Activated naive CD8-positive, alpha-beta T cell treated with anti-CD3 and anti-CD28 coated beads, Interleukin-2, amount 50 U/mL, for 24 hours (primary cell): ENCODE measurements at regions not wholly inside any gene's neighbourhood (a gene's known extent, or its start where the extent isn't known, plus 50 kb on each side); places are given as distances from the start of the nearest gene placed in this dataset.
A peak's percentile ranks its signal among the peaks of the same experiment; 100 is the strongest.
"Not testable (repeated sequence)": the region's sequence is repeated elsewhere in the genome, so short reads cannot be mapped to it uniquely, and the experiment has no call there.

Experiments used
- ATAC-seq: fragments of 150-1000 bp; cut with Tn5 transposase; one replicate; pipeline ENCODE4 v1.10.0; 2021
- DNase-seq: peaks from one replicate; pipeline ENCODE4 v3.0.0; 2021
- H3K27ac Mint-ChIP-seq: one replicate; pipeline ENCODE4 v1.8.0; 2021; ENCODE audit warnings: mild to moderate bottlenecking, mixed read lengths
- H3K27me3 Mint-ChIP-seq: one replicate; pipeline ENCODE4 v1.8.0; 2021; ENCODE audit warnings: mixed read lengths
- H3K36me3 Mint-ChIP-seq: one replicate; pipeline ENCODE4 v1.8.0; 2021; ENCODE audit warnings: low read depth, mixed read lengths
- H3K4me1 Mint-ChIP-seq: one replicate; pipeline ENCODE4 v1.8.0; 2021; ENCODE audit warnings: mixed read lengths
- H3K4me3 Mint-ChIP-seq: one replicate; pipeline ENCODE4 v1.8.0; 2021; ENCODE audit warnings: mild to moderate bottlenecking, moderate library complexity, mixed read lengths
- H3K9me3 Mint-ChIP-seq: one replicate; pipeline ENCODE4 v1.8.0; 2021; ENCODE audit warnings: mixed read lengths

DNA sequence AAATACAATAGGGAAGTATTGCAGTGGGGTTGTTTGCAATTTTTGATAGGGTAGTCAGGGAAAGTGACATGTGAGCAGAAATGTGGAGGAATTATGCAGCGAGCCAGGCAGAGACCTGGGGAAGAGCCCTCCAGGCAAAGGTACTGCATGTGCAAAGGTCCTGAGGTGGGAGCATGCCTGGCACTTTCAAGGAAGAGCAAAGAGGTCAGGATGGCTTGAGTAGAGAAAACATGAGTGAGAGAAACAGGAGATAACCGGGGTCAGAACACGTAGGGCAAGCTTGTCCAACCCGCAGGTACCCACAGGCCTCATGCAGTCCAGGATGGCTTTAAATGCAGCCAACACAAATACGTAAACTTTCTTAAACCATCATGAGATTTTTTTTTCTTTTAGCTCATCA is 71.0 kb downstream of the COQ2 start:
- no peak overlapping the region for H3K27ac Mint-ChIP-seq

DNA sequence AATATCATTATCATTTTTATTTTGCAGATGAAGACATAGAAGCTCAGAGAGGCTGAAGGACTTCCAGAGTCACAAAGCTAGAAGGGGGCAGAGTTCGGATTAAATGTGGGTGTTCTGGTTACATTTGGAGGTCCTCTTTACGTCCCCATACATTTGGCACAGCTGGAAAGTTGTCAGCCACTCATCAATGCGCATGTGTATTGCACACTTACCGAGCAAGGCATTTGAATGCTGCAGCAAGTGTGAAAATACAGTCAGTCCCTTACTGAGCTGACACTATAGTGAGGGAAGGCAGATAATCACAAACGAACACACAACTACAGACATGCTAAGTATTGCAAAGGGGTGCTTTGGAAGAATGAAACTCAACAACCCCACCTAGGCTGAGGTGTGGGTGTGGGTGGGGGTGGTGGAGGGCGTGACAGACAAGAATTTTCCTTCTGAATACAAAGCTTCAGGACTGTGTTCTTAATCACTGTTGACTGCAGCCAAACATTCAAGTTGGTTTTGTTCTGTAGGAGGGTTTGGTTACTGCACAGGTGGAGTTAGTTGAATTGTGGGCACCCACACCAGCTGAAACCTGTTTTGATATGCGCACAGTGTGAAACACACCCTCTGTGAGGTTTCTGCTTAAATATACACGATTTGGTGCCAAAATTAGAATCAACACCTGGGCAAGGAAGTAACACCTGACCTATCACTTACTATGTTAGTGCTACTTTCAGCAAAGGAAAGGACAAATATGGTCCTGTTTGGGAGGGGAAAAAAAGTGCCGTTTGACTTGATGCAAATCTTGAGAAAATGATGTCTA is 72.4 kb downstream of the COQ2 start:
- no peaks in the 10 kb centered on the region for H3K36me3 Mint-ChIP-seq
- peak overlapping the region; percentile 59 for H3K27ac Mint-ChIP-seq
- H3K4me3 Mint-ChIP-seq, result peak overlapping the region; percentile 13
- peaks cover 7% of the 10 kb centered on the region for H3K9me3 Mint-ChIP-seq
- H3K27me3 Mint-ChIP-seq, result no peaks in the 10 kb centered on the region
- DNase-seq (peak; percentile 29), ATAC-seq (peak; percentile 83)
- H3K4me1 Mint-ChIP-seq, result peaks cover 69% of the 10 kb centered on the region

More for the DNA sequence above, 71.0 kb downstream of the COQ2 start:
- Mint-ChIP-seq H3K4me3 (no peak overlapping the region), H3K4me1 (peaks cover 83% of the 10 kb centered on the region), H3K36me3 (no peaks in the 10 kb centered on the region), H3K27me3 (no peaks in the 10 kb centered on the region), H3K9me3 (peaks cover 7% of the 10 kb centered on the region)
- DNase-seq (no peak), ATAC-seq (no peak)

- H3K36me3 Mint-ChIP-seq, result no peaks in the 10 kb centered on the region
- H3K4me1 Mint-ChIP-seq, result peaks cover 48% of the 10 kb centered on the region
- no peak overlapping the region for H3K27ac Mint-ChIP-seq
- no peaks in the 10 kb centered on the region for H3K9me3 Mint-ChIP-seq
- no peaks in the 10 kb centered on the region for H3K27me3 Mint-ChIP-seq
- DNase-seq (no peak), ATAC-seq (no peak)
- no peak overlapping the region for H3K4me3 Mint-ChIP-seq
Observed at GRCh38 chr4:83209419-83209818, 75.2 kb downstream of the COQ2 start.

DNA sequence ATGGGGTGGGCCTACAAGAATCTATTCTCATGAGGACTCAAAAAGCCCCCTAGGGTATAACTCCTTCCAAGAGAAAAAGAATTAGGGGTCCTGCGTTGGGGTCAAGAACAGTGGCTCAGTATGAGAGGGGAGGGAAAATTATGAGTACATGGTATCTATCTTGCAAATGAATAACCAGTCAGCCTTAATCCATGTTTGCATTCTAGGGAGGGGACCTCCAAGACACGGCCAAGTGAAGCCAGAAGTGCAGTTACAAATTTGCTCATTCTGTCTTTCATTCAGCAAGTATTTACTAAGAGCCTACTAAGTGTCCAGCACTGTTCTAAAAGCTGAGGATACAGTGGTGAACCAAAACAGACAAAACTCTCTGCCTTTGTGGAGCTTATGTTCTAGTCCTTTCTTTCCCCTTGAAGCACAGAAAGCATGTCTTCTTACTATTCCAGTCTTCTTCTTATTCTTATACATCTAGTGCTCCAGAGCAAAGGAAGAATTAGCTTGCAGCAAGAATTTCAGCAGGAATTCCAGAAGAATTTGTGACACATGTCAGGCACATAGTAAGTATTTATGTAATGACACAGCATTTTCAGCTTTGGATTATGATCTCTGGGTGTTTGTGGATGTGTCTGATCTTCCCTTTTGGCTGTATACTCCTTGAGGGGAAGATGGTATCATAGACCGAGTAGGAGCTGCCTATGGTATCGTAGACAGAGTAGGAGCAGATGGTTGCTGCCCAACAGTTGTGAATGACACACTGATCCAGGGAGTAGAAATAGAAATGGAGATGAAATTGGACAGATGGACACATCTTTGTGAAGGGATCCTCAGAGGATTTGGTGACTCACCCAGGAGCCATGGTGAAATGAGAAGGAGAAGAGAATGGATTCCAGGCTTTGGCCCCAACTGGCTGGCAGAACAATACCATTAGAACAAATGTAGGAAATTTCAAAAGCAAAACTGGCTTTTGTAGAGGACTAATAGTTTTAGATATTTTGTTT is 75.9 kb downstream of the COQ2 start:
- DNase-seq, result no peak
- Mint-ChIP-seq H3K27ac (no peak overlapping the region), H3K36me3 (no peaks in the 10 kb centered on the region), H3K9me3 (no peaks in the 10 kb centered on the region), H3K4me1 (peaks cover 46% of the 10 kb centered on the region), H3K4me3 (no peak overlapping the region), H3K27me3 (no peaks in the 10 kb centered on the region)
- no peak for ATAC-seq

- DNase-seq (no peak), ATAC-seq (no peak)
- Mint-ChIP-seq H3K27ac (no peak overlapping the region), H3K9me3 (no peaks in the 10 kb centered on the region), H3K27me3 (no peaks in the 10 kb centered on the region), H3K4me3 (no peak overlapping the region), H3K4me1 (peaks cover 35% of the 10 kb centered on the region), H3K36me3 (no peaks in the 10 kb centered on the region)
Observed at GRCh38 chr4:83207497-83208101, 77.0 kb downstream of the COQ2 start.

- H3K27ac Mint-ChIP-seq, result no peak overlapping the region
- H3K4me3 Mint-ChIP-seq, result no peak overlapping the region
- H3K27me3 Mint-ChIP-seq, result no peaks in the 10 kb centered on the region
- H3K4me1 Mint-ChIP-seq, result peaks cover 26% of the 10 kb centered on the region
- no peaks in the 10 kb centered on the region for H3K36me3 Mint-ChIP-seq
- H3K9me3 Mint-ChIP-seq, result no peaks in the 10 kb centered on the region
- DNase-seq (no peak), ATAC-seq (no peak)
Observed at GRCh38 chr4:83205760-83206159, 78.8 kb downstream of the COQ2 start.

- Mint-ChIP-seq H3K4me1 (peaks cover 16% of the 10 kb centered on the region), H3K4me3 (no peak overlapping the region), H3K27me3 (no peaks in the 10 kb centered on the region), H3K27ac (no peak overlapping the region), H3K9me3 (no peaks in the 10 kb centered on the region), H3K36me3 (no peaks in the 10 kb centered on the region)
- DNase-seq (no peak), ATAC-seq (no peak)
Observed at GRCh38 chr4:83204731-83205130, 79.9 kb downstream of the COQ2 start.

DNA sequence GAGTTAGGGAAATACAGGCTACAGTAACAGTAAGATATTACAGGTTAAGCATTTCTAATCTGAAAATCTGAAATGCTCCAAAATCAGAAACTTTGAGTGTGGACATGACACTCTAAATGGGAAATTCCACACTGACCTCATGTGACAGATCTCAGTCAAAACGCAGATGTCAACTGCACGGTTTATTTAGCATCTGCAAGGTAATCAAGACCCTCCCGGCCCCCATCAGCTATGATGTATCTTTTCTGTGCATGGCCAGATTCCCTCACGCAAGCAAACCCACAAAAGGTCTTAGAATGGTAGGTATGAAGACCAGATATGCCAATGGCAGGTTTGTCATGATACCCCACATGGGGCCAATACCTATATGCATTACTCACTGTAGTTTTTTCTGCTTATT is 82.8 kb downstream of the COQ2 start:
- Mint-ChIP-seq H3K36me3 (no peaks in the 10 kb centered on the region), H3K9me3 (peaks cover 5% of the 10 kb centered on the region), H3K4me1 (peaks cover 19% of the 10 kb centered on the region), H3K4me3 (no peak overlapping the region), H3K27ac (no peak overlapping the region), H3K27me3 (no peaks in the 10 kb centered on the region)
- ATAC-seq (peak; percentile 28), DNase-seq (no peak)

DNA sequence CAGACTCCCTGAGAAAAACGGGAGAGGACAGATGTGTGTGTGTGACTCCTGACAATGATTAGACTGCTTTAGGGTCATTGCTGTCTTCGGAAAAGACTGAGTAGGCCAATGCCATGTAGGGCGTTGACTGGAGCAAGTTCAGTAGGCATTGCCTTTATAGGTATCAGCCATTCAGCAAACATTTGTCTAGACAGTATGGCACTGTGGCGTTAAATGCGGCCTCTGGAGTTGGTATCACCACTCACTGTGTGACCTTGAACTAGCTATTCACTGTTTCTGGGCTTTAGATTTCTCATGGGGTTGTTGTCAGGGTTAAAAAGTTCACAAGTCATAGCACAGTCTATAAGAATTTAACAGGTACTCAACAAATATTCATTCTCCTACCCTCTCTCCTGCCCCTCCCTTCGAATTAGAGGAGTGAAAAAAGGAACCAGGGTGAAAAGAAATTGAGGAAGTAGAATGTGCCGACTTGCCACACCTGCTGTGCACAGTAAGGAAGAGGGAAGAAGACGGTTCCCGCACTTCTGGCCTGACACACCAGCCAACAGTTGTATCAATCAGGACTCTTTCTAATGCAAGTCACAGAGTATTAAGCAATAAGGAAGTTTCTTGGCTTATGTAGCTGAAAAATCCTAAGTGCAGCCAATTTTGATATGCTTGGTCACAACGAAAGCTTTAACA is 83.2 kb upstream of the PLAC8 start:
- no peaks in the 10 kb centered on the region for H3K36me3 Mint-ChIP-seq
- H3K4me1 Mint-ChIP-seq, result peaks cover 21% of the 10 kb centered on the region
- no peak overlapping the region for H3K27ac Mint-ChIP-seq
- no peak overlapping the region for H3K4me3 Mint-ChIP-seq
- H3K27me3 Mint-ChIP-seq, result no peaks in the 10 kb centered on the region
- H3K9me3 Mint-ChIP-seq, result peaks cover 5% of the 10 kb centered on the region
- no peak for ATAC-seq
- DNase-seq, result no peak

DNA sequence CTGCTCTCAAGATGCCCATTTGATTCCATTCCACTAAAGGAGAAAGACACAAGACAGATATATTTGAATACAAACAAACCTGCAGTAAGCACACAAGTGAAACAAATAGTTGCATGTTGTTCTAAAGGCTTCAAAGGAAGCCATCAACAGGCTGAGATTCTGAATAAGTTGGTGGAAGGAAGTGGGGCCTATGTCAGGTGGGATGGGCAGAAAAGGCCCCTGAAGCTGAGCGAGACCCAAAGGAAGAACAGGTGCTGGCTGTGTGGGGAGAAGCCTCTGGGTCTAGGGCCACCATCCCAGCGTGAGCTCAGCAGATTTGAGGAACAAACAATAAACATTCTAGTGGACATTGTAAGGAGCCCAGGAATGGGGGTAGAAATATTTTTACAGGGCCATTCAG is 82.4 kb upstream of the PLAC8 start:
- peaks cover 17% of the 10 kb centered on the region for H3K4me1 Mint-ChIP-seq
- DNase-seq, result no peak
- H3K27me3 Mint-ChIP-seq, result no peaks in the 10 kb centered on the region
- peaks cover 5% of the 10 kb centered on the region for H3K9me3 Mint-ChIP-seq
- no peak overlapping the region for H3K4me3 Mint-ChIP-seq
- no peak overlapping the region for H3K27ac Mint-ChIP-seq
- no peaks in the 10 kb centered on the region for H3K36me3 Mint-ChIP-seq
- no peak for ATAC-seq

GRCh38 chr4:83195269-83195668 is 80.7 kb upstream of the PLAC8 start:
- ATAC-seq, result no peak
- no peak overlapping the region for H3K27ac Mint-ChIP-seq

DNA sequence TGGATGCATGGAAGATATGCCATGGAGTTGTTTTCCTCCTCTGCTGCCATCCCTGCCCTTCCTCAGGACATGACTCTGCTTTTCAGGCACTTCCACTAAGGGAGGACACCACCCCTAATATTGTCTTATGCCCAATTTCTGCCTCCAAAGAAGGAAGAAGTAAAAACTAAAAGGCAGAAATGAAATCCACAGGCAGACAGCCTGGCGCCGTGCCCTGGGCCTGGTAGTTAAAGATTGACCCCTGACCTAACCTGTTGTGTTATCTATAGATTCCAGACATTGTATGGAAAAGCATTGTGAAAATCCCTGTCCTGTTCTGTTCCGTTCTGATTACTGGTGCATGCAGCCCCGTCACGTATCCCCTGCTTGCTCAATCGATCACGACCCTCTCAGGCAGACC is 80.1 kb upstream of the PLAC8 start:
- not testable (repeated sequence) for H3K4me3 Mint-ChIP-seq, H3K27me3 Mint-ChIP-seq, H3K9me3 Mint-ChIP-seq, H3K36me3 Mint-ChIP-seq, DNase-seq, H3K27ac Mint-ChIP-seq, ATAC-seq
- peaks cover 13% of the 10 kb centered on the region for H3K4me1 Mint-ChIP-seq

More at GRCh38 chr4:83195269-83195668, 80.7 kb upstream of the PLAC8 start:
- Mint-ChIP-seq H3K4me1 (peaks cover 13% of the 10 kb centered on the region), H3K27me3 (no peaks in the 10 kb centered on the region), H3K4me3 (no peak overlapping the region), H3K36me3 (no peaks in the 10 kb centered on the region), H3K9me3 (peaks cover 5% of the 10 kb centered on the region)
- no peak for DNase-seq

- ATAC-seq (no peak), DNase-seq (no peak)
- Mint-ChIP-seq H3K27me3 (no peaks in the 10 kb centered on the region), H3K27ac (no peak overlapping the region), H3K4me3 (no peak overlapping the region), H3K9me3 (peaks cover 5% of the 10 kb centered on the region), H3K4me1 (peaks cover 12% of the 10 kb centered on the region), H3K36me3 (no peaks in the 10 kb centered on the region)
Observed at GRCh38 chr4:83192634-83193033, 78.1 kb upstream of the PLAC8 start.

GRCh38 chr4:83191026-83191425 is 76.5 kb upstream of the PLAC8 start:
- H3K9me3 Mint-ChIP-seq, result no peaks in the 10 kb centered on the region
- DNase-seq (no peak), ATAC-seq (no peak)
- no peak overlapping the region for H3K4me3 Mint-ChIP-seq
- H3K27me3 Mint-ChIP-seq, result no peaks in the 10 kb centered on the region
- no peaks in the 10 kb centered on the region for H3K36me3 Mint-ChIP-seq
- H3K27ac Mint-ChIP-seq, result no peak overlapping the region
- peaks cover 1% of the 10 kb centered on the region for H3K4me1 Mint-ChIP-seq
